Iris pigment epithelial cell (primary cell): ENCODE measurements at regions not wholly inside any gene's neighbourhood (a gene's known extent, or its start where the extent isn't known, plus 50 kb on each side); places are given as distances from the start of the nearest gene placed in this dataset.
"Not testable (repeated sequence)": the region's sequence is repeated elsewhere in the genome, so short reads cannot be mapped to it uniquely, and the experiment has no call there.

ENCODE experiments used
- DNase-seq: peaks from one replicate; pipeline ENCODE4 v3.0.0-alpha.2; 2011; ENCODE audit warnings: low read depth

- no peak for DNase-seq
These were observed 129.7 kb upstream of the COBL start for GRCh38 chr7:51446356-51446755.

- no peak for DNase-seq
These were observed 128.3 kb upstream of the COBL start for GRCh38 chr7:51444936-51445335.

DNA sequence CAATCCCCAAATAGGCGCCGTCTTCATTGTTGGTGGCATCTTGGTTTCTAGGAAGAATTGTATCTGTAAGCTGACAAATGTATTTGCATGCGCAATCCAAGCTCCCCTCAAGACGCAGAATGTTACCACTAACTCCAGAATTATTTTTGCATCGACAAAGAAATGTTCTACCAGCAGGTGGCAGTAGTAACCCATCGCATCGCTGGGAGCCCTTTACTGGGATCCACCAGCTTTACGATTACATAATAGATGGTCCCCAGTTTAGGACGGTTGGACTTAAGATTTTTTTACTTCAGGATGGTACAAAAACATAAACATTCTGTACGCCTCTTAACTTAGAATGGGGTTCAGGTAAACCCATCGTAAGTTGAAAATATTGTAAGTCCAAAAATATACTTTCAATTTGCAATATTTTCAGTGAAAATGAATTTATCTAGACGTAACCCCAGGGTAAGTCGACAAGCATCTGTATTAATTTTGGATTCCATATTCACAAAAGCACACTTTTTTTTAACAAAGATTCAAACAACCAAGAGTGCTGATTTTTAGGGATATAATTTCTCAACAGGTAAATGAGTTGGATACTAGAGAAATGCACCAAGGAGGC is 114.0 kb upstream of the COBL start:
- DNase-seq, result peak; percentile 31

DNA sequence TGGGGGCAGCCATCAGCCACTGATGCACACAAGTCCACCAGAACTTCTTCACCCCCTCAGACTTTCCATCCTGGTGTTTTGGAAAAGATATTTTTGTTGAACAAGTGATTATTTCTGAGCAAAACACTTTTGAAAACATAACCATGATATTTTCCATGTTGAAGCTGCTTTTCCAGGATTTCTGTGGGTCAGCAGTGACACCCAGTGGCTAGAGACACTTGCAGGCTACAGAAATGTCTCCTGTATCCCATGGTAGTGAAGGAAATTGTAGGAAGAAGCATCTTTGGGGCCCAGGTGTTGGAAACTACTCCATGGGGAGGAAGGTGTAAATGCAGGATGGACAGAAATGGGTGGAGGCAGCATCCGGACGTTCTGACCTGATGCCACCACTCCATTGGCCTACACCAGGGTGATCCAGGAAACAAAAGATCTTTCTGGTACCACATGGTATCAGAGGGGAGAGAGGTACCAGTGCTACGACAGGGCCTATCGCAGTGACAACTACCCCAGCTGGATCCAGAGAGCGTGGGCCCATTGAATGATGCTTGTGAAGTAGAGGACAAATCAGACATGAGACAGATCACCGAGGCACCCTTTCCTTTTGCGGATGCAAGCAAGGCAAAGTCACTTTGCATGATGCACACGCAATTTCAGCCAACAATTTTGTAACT is 111.7 kb upstream of the COBL start:
- peak; percentile 3 for DNase-seq

DNA sequence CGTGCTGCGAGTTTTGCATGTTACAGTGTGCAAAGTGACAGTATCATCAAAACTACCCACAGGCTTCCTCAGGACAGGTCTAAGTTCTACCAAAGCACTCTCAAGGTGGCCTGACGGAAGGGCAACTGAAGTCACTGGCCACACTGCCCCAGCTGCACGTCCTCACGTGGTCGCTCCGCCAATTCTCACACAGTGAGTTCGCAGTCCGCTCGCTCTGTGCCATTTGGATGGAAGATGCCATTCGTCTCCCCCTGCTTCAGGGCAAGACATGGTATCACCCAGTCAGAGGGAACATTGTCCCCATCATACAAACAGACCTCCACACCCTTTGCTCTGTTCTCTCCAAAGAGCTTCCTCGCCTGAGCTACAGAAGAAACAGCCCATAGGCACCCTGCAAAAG is 109.6 kb upstream of the COBL start:
- DNase-seq, result no peak

- not testable (repeated sequence) for DNase-seq
These were observed 93.3 kb upstream of the COBL start for GRCh38 chr7:51409934-51410333.

- not testable (repeated sequence) for DNase-seq
These were observed 81.0 kb upstream of the COBL start for GRCh38 chr7:51397608-51398007.

DNA sequence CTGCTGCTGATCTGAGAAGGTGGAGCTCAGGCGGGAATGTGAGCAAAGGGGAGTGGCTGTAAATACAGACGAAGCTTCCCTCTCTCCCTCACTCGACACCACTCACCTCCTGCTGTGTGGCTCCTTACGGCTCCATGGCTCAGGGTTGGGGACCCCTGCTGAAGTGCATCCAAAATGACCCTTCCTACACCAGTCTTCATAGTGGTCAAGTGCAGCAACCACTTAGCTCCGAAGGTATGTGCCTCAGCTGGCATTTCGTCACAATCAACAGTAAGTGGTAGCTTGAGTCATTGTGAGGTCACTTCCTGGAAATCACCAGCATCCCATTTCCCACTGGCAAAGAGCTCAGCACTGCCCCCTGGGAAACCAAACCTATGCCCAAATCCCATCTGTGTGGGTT is 76.4 kb upstream of the COBL start:
- DNase-seq, result not testable (repeated sequence)

- not testable (repeated sequence) for DNase-seq
These were observed 73.3 kb upstream of the COBL start for GRCh38 chr7:51389952-51390351.

- DNase-seq, result not testable (repeated sequence)
These were observed 72.7 kb upstream of the COBL start for GRCh38 chr7:51389216-51389812.

GRCh38 chr7:51388241-51388640 is 71.6 kb upstream of the COBL start:
- DNase-seq, result not testable (repeated sequence)

GRCh38 chr7:51386806-51387568 is 70.4 kb upstream of the COBL start:
- DNase-seq, result not testable (repeated sequence)

- DNase-seq, result not testable (repeated sequence)
These were observed 69.6 kb upstream of the COBL start for GRCh38 chr7:51386184-51386583.

- DNase-seq, result not testable (repeated sequence)
These were observed 65.6 kb upstream of the COBL start for GRCh38 chr7:51382243-51382642.

GRCh38 chr7:51376420-51377092 is 59.9 kb upstream of the COBL start:
- peak; percentile 55 for DNase-seq

- no peak for DNase-seq
These were observed 58.3 kb upstream of the COBL start for GRCh38 chr7:51374936-51375335.

DNA sequence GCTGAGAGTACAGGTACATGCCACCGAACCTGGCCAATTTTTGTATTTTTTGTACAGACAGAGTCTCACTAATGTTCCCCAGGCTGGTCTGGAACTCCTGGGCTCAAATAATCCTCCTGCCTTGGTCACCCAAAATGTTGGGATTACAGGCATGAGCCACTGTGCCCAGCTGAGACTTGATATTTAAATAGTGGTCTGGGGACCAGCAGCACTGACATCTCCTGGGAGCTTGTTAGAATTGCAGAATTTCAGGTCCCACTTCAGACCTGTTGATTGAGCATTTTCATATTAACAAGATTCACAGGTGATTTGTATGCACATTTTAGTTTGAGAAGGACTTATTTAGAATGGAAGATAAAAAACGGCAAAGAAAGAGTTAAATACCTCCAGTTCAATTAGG is 57.0 kb upstream of the COBL start:
- not testable (repeated sequence) for DNase-seq

- DNase-seq, result peak; percentile 6
These were observed 53.1 kb upstream of the COBL start for GRCh38 chr7:51369746-51370145.

DNA sequence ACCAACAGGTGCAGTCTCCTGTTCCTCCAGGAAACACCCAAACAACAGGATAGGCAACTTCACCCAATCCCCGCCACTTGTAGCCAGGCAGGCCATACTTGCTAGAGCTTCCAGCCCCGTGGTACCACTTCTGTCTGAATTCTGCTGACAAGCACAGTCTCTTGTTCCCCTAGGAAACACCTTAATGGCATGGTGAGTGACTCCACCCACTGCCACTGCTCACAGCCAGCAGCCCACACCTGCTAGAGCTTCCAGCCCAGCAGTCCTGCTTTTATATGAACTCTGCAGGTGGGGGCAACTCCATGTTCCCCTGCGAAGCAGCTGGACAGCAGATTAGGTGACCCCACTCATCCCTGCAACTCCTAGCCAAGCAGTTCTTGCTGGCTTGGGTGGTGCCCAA is 52.6 kb upstream of the COBL start:
- not testable (repeated sequence) for DNase-seq

DNA sequence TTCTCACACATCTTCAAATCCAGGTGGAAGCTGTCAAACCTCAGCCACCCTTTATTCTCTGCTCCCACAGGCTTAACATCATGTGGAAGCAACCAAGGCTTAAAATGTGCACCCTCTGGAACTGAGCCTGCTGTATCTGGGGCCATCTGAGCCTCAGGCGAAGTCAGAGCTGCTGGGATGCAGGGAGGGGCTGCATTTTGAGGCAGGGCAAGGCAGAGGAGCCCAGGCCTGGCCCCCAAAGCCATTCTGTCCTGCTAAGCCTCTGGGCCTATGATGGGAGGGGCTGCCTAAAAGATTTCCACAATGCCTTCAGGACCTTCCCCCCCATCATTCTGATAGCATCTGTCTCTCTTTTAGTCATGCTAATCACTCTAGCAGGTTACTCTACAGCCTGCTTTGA is 51.7 kb upstream of the COBL start:
- DNase-seq, result no peak

- DNase-seq, result no peak
These were observed 51.0 kb upstream of the COBL start for GRCh38 chr7:51367614-51367968.

DNA sequence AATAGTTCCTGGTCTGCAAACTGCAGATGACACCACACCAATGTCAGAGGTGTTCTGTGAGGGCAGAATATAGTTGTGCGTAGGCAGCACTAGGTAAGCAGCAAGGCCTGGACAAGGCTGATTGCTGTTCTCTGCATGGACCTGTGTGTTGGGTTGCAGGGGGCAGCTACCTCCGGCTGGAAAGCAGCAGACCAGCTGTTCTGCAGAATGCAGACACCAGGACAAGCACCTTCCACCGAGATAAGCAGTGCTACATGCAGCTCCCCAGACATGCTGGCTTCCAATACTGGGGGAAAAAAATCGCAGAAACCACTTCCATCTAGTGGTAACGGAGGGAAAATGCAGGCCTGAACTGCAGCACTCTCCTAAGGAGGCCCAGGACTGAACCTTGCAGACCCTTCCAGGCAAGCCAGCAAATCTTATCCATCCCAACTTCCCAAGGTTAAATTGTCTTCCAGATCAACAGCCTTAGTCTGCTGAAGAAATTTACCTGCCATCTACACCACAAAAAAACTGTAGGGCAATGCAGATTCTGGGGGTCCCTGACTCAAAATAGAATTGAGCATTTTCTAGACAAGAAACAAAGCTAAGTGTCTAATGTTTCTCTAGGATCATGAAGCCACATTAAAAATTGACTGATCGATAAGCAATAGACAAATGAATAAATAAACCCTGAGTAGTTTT is 50.5 kb upstream of the COBL start:
- DNase-seq, result peak; percentile 49
